ENCODE measurements at regions not wholly inside any gene's neighbourhood (a gene's known extent, or its start where the extent isn't known, plus 50 kb on each side); places are given as distances from the start of the nearest gene placed in this dataset.

DNA sequence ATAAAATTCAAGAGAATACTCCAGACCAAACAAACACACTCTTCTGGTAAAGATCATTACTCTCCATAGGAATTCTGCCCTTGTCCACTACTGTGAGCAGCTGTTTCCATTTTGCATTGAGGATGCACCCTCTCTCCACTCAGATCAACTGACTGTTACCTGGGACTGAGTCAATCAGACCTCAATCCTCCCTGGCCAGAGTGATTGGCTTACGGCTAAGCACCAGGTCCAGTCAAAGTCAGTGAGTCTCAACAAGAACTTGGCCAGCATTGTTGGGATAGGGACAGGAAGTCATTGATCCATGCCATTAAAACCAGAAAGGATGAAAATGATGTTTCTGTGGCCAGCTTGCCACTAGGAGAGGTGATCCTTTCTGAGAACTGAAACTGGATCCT is 79.7 kb downstream of the WNT5A start:
- TF ChIP-seq, protein P1, sequence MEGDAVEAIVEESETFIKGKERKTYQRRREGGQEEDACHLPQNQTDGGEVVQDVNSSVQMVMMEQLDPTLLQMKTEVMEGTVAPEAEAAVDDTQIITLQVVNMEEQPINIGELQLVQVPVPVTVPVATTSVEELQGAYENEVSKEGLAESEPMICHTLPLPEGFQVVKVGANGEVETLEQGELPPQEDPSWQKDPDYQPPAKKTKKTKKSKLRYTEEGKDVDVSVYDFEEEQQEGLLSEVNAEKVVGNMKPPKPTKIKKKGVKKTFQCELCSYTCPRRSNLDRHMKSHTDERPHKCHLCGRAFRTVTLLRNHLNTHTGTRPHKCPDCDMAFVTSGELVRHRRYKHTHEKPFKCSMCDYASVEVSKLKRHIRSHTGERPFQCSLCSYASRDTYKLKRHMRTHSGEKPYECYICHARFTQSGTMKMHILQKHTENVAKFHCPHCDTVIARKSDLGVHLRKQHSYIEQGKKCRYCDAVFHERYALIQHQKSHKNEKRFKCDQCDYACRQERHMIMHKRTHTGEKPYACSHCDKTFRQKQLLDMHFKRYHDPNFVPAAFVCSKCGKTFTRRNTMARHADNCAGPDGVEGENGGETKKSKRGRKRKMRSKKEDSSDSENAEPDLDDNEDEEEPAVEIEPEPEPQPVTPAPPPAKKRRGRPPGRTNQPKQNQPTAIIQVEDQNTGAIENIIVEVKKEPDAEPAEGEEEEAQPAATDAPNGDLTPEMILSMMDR (IDR thresholded peaks at IDR 0.05): no peak
- TF ChIP-seq POLR2A (IDR thresholded peaks at IDR 0.05): no peak
